SK-N-SH (cell line): ENCODE measurements at regions not wholly inside any gene's neighbourhood (a gene's known extent, or its start where the extent isn't known, plus 50 kb on each side); places are given as distances from the start of the nearest gene placed in this dataset.

Experiments
- CTCF ChIA-PET: fragments of 300-600, 350-600 bp; formaldehyde crosslinking; extraction: SDS; loops from one replicate; lab custom pipeline; 2021; lab: Yijun Ruan, JAX
- POLR2A ChIA-PET: fragments of 350-600 bp; sonication (Branson Sonifier 250); formaldehyde crosslinking; extraction: SDS; loops from one replicate; lab custom pipeline; 2020; ENCODE audit warnings: antibody characterized with exemption, inconsistent platforms; lab: Yijun Ruan, JAX
- DNase-seq: peaks from one replicate; pipeline ENCODE4 v3.0.0; 2012
- H2AFZ ChIP-seq: fragments of 200-600 bp; sonication (generic); 2 replicates; pipeline ENCODE4 v1.8.1; 2016; ENCODE audit warnings: antibody characterized with exemption, mild to moderate bottlenecking, low read depth
- H3F3A ChIP-seq: fragments of 200-600 bp; sonication (generic); replicated peaks from 2 replicates; pipeline ENCODE3; 2016; ENCODE audit warnings: antibody characterized with exemption, mild to moderate bottlenecking; ENCODE audit not compliant: insufficient read depth
- H3K27ac ChIP-seq, 2 experiments: fragments of 200-500 bp in 1 of 2; fragments of 200-600 bp in 1 of 2; sonication (Bioruptor generic) in 1 of 2; sonication (generic), shearing (Covaris generic) in 1 of 2; 2 replicates each; pipeline versions ENCODE4 v1.5.1 to v1.6.1; 2014 to 2016; ENCODE audit warnings: low read depth in 2 of 2, inconsistent platforms in 1 of 2, low read length in 1 of 2, mild to moderate bottlenecking in 1 of 2, mixed read lengths in 1 of 2
- H3K27me3 ChIP-seq: fragments of 200-600 bp; sonication (generic), shearing (Covaris generic); 2 replicates; pipeline ENCODE4 v1.6.1; 2016; ENCODE audit warnings: mixed run types; ENCODE audit not compliant: insufficient read depth
- H3K36me3 ChIP-seq, 2 experiments: fragments of 200-500 bp in 1 of 2; fragments of 200-600 bp in 1 of 2; sonication (Bioruptor generic) in 1 of 2; sonication (generic) in 1 of 2; replicated peaks in 1 of 2; 2 replicates each; pipeline versions ENCODE3 to v1.5.1; 2014 to 2016; ENCODE audit warnings: low read length in 1 of 2, mild to moderate bottlenecking in 1 of 2; ENCODE audit not compliant: insufficient read depth in 2 of 2, control insufficient read depth in 1 of 2
- H3K4me1 ChIP-seq, 2 experiments: fragments of 200-500 bp in 1 of 2; fragments of 200-600 bp in 1 of 2; sonication (Bioruptor generic) in 1 of 2; sonication (generic), shearing (Covaris generic) in 1 of 2; 2 replicates each; pipeline versions ENCODE4 v1.5.1 to v1.6.1; 2014 to 2016; ENCODE audit warnings: low read depth in 1 of 2, low read length in 1 of 2, mixed run types in 1 of 2; ENCODE audit not compliant: insufficient read depth in 2 of 2, control insufficient read depth in 1 of 2
- H3K4me2 ChIP-seq: fragments of 200-600 bp; sonication (generic), shearing (Covaris generic); 2 replicates; pipeline ENCODE4 v1.6.1; 2017; ENCODE audit warnings: mixed run types
- H3K4me3 ChIP-seq, 2 experiments: fragments of 200-500 bp in 1 of 2; fragments of 200-600 bp in 1 of 2; sonication (Bioruptor generic) in 1 of 2; sonication (generic), shearing (Covaris generic) in 1 of 2; 2 replicates each; pipeline versions ENCODE4 v1.5.1 to v1.8.1; 2014 to 2016; ENCODE audit warnings: low read depth in 2 of 2, inconsistent platforms in 1 of 2, low read length in 1 of 2, mild to moderate bottlenecking in 1 of 2, mixed read lengths in 1 of 2, moderate library complexity in 1 of 2
- H3K79me2 ChIP-seq: fragments of 200-600 bp; sonication (generic); 2 replicates; pipeline ENCODE4 v1.8.1; 2017; ENCODE audit warnings: mild to moderate bottlenecking; ENCODE audit not compliant: insufficient read depth
- H3K9ac ChIP-seq: fragments of 200-600 bp; sonication (generic); 2 replicates; pipeline ENCODE4 v1.6.1; 2017; ENCODE audit warnings: mixed run types
- H3K9me2 ChIP-seq: fragments of 200-600 bp; sonication (generic); 2 replicates; pipeline ENCODE4 v1.6.1; 2017; ENCODE audit warnings: mixed run types
- H3K9me3 ChIP-seq: fragments of 200-600 bp; sonication (generic); 2 replicates; pipeline ENCODE4 v1.6.1; 2017; ENCODE audit warnings: mixed run types, mild to moderate bottlenecking, moderate library complexity
- H4K20me1 ChIP-seq: fragments of 200-600 bp; sonication (generic); 2 replicates; pipeline ENCODE4 v1.6.1; 2017; ENCODE audit warnings: mild to moderate bottlenecking, mixed run types; ENCODE audit not compliant: insufficient read depth
- CTCF ChIP-seq: fragments of 200-600 bp; sonication (generic); IDR thresholded peaks from 2 replicates; pipeline ENCODE4 v1.6.1; 2017; ENCODE audit warnings: antibody characterized with exemption, mild to moderate bottlenecking, moderate library complexity
- ELF1 ChIP-seq: IDR thresholded peaks from 2 replicates; pipeline ENCODE4 v1.4.0; 2012
- GATA2 ChIP-seq: sonication (generic); formaldehyde crosslinking; IDR thresholded peaks from 2 replicates; pipeline ENCODE4 v1.5.0; 2020; ENCODE audit warnings: mild to moderate bottlenecking, missing genetic modification reagents
- MAX ChIP-seq: IDR thresholded peaks from 2 replicates; pipeline ENCODE4 v1.4.0; 2012; ENCODE audit warnings: low read depth
- NFIC ChIP-seq: IDR thresholded peaks from 2 replicates; pipeline ENCODE4 v1.4.0; 2012; ENCODE audit warnings: borderline replicate concordance
- POLR2AphosphoS5 ChIP-seq: IDR thresholded peaks from 2 replicates; pipeline ENCODE4 v1.6.1; 2012; ENCODE audit warnings: low read depth, low read length
- RAD21 ChIP-seq: IDR thresholded peaks from 2 replicates; pipeline ENCODE4 v1.6.1; 2012; ENCODE audit warnings: mild to moderate bottlenecking, low read length
- RFX5 ChIP-seq: IDR thresholded peaks from 2 replicates; pipeline ENCODE4 v1.6.1; 2012; ENCODE audit warnings: mild to moderate bottlenecking, improper control_type of control experiment, low read length
- USF2 ChIP-seq: fragments of 150-350 bp; IDR thresholded peaks from 2 replicates; pipeline ENCODE4 v1.6.1; 2017; ENCODE audit warnings: antibody characterized with exemption, low read length, low read depth, borderline replicate concordance
- YY1 ChIP-seq: IDR thresholded peaks from 2 replicates; pipeline ENCODE4 v1.4.0; 2012; ENCODE audit warnings: low read depth, mild to moderate bottlenecking
- WGBS: methylation state at CpG from one replicate; pipeline ENCODE4 v1.1.6; 2017; ENCODE audit warnings: low lambda C conversion rate; 5-methylcytosine and 5-hydroxymethylcytosine counted together

DNA sequence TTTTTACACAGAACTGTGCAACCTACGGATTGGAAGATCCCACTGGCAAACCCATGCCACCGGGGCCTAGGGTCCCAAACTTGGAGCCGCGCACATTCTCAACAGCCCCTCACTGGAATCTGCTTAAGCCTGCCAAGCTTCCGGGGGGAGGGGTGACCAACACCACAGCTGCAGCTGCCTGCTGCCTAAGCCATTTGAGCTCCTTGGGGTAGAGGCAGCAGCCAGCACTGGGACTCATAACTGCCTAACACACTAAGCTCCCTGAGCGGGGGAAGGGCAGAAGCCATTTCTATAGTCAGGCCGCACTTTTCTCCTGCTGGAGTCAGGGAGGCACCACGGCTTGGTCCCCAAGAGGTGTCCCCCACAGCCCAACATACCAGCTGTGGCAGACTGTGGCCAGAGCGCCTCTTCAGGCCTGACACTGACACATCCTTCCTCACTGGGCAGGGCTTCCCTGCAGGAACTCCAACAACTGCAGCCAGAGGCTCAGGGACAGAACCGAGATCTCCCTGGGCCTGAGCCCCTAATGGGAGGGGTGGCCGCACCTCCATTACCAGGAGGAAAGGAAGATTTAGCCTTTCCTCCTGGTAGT lies 270.3 kb upstream of the ECI2 start:
- ChIA-PET POLR2A (no interaction called here), CTCF (no interaction called here)
- H3F3A ChIP-seq: no peaks in the 10 kb centered on the region
- H3K4me3 ChIP-seq: no peak overlapping the region
- no peak overlapping the region for H3K9ac ChIP-seq
- H3K9me3 ChIP-seq: no peaks in the 10 kb centered on the region
- no peaks in the 10 kb centered on the region for H3K9me2 ChIP-seq
- no peaks in the 10 kb centered on the region for H3K27me3 ChIP-seq
- TF ChIP-seq RAD21: no peak
- TF ChIP-seq CTCF: no peak
- TF ChIP-seq GATA2 (CRISPR knock-in tag): no peak
- no peak for TF ChIP-seq POLR2AphosphoS5
- no peak for TF ChIP-seq MAX
- no peak for TF ChIP-seq YY1
- no peak for DNase-seq
- H3K36me3 ChIP-seq: no peaks in the 10 kb centered on the region
- no peak overlapping the region for H3K27ac ChIP-seq
- H3K4me2 ChIP-seq: no peak overlapping the region
- no peak overlapping the region for H2AFZ ChIP-seq
- peaks cover 0 to 2% of the 10 kb centered on the region in 2 experiments; a peak in 1 of 4 replicates for H3K4me1 ChIP-seq
- no peaks in the 10 kb centered on the region for H3K79me2 ChIP-seq
- H4K20me1 ChIP-seq: no peaks in the 10 kb centered on the region
- 78% methylated on average over 7 of the region's 11 CpGs for WGBS

DNA sequence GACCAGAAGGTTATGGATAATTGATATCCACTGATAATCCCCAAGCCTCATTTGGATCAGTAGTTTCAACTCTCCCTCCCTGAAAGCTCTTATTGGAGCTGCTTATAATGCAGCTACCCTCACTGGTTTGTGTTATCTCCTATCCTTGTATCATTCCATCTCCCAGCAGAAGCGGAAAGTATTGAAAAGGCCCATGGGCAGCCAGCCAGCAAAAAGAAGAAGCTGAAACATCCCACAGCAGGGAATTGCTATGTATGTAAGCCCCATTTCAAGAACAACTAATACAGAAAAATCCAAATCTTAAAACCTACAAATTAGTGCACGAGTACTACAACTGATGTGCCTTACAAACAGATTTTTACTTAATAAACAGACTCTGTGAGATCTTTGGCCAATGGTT lies 269.0 kb upstream of the ECI2 start:
- Histone ChIP-seq H3K27ac (no peak overlapping the region), H3K4me1 (peaks cover 0 to 2% of the 10 kb centered on the region in 2 experiments; a peak in 1 of 4 replicates), H2AFZ (no peak overlapping the region), H3K9me3 (no peaks in the 10 kb centered on the region), H3K9ac (no peak overlapping the region), H3K4me3 (no peak overlapping the region), H3K36me3 (no peaks in the 10 kb centered on the region), H3K27me3 (no peaks in the 10 kb centered on the region; the same call in 1 of the 2 replicates), H4K20me1 (no peaks in the 10 kb centered on the region), H3K4me2 (no peak overlapping the region), H3K9me2 (no peaks in the 10 kb centered on the region), H3F3A (no peaks in the 10 kb centered on the region), H3K79me2 (no peaks in the 10 kb centered on the region)
- ChIA-PET POLR2A (no interaction called here), CTCF (no interaction called here)
- 35% methylated on average over 2 of the region's 2 CpGs for WGBS
- no peak for DNase-seq
- TF ChIP-seq NFIC: no peak
- no peak for TF ChIP-seq ELF1
- TF ChIP-seq RFX5: no peak
- no peak for TF ChIP-seq USF2
- no peak for TF ChIP-seq CTCF
